Heart right ventricle (tissue), 16 donors: ENCODE measurements at regions not wholly inside any gene's neighbourhood (a gene's known extent, or its start where the extent isn't known, plus 50 kb on each side); places are given as distances from the start of the nearest gene placed in this dataset.

Experiments used
- ATAC-seq, 8 donors: fragments of 200-7000 bp; cut with Tn5 transposase; one replicate each; pipeline ENCODE4 v1.9.1; 2020; ENCODE audit warnings: mild to moderate bottlenecking in 8 of 8, moderate library complexity in 8 of 8, moderate number of reproducible peaks in 1 of 8
- DNase-seq, 2 donors: peaks; one replicate each; pipeline ENCODE4 v3.0.0-alpha.2; 2020
- H3K27ac ChIP-seq, 10 donors: fragments of 200-600 bp; sonication (generic) in 2 of 10; one replicate each; pipeline versions ENCODE4 v1.5.0 to v1.8.0; 2020 to 2022; ENCODE audit warnings: mild to moderate bottlenecking in 3 of 10
- H3K27me3 ChIP-seq, 7 donors: fragments of 200-600 bp; one replicate each; pipeline ENCODE4 v1.8.0; 2021 to 2022; ENCODE audit warnings: mild to moderate bottlenecking in 2 of 7
- H3K36me3 ChIP-seq, 9 donors: fragments of 200-600 bp; sonication (generic) in 1 of 9; one replicate each; pipeline versions ENCODE4 v1.5.0 to v1.8.0; 2020 to 2022; ENCODE audit warnings: mild to moderate bottlenecking in 2 of 9
- H3K4me1 ChIP-seq, 9 donors: fragments of 200-600 bp; sonication (generic) in 1 of 9; one replicate each; pipeline versions ENCODE4 v1.5.0 to v1.8.0; 2020 to 2022; ENCODE audit warnings: mild to moderate bottlenecking in 4 of 9
- H3K4me3 ChIP-seq, 10 donors: fragments of 200-600 bp; sonication (generic) in 2 of 10; one replicate each; pipeline versions ENCODE4 v1.5.0 to v1.8.0; 2020 to 2022; ENCODE audit warnings: mild to moderate bottlenecking in 7 of 10, moderate library complexity in 2 of 10
- H3K9me3 ChIP-seq, 11 donors: fragments of 200-600 bp in 10 of 11; sonication (generic) in 2 of 11; one replicate each; pipeline versions ENCODE4 v1.5.0 to v1.8.0; 2013 to 2022; ENCODE audit warnings: mild to moderate bottlenecking in 2 of 11, control low read depth in 1 of 11, moderate library complexity in 1 of 11
- CTCF ChIP-seq, 9 donors: fragments of 200-600 bp; sonication (generic) in 2 of 9; IDR thresholded peaks; one replicate each; pipeline versions ENCODE4 v1.5.0 to v1.8.0; 2021 to 2022; ENCODE audit warnings: antibody characterized with exemption in 9 of 9, mild to moderate bottlenecking in 5 of 9, moderate library complexity in 1 of 9
- WGBS, 2 donors: extraction: QIAGEN DNeasy Blood & Tissue Kit; methylation state at CpG; one replicate each; pipeline ENCODE4 v1.1.7; 2013; ENCODE audit warnings: inconsistent platforms in 1 of 2; 5-methylcytosine and 5-hydroxymethylcytosine counted together
- intact Hi-C, 10 donors: fragments of 100-400 bp; cut with DNase I; formaldehyde crosslinking; loops; one replicate each; pipeline versions ENCODE4 v1.11.1 to v1.14.2; 2022
- donor health status: Arrhythmogenic right ventricular cardiomyopathy.
- donor health status: ischemic (EF 13 %, LVEDD 7.1; RV severe dilation, severe dysfunction).
- donor health status: healthy with polysubstance abuse.
- donor health status: DM: no; HTN: yes; CAD: no.
- donor health status: DM: no; HTN: no; CAD: no.
- donor health status: ischemic (EF 25% LVEDD 6.9; RV normal size, moderate dysfunction).
- donor health status: ischemic (EF 25% LVEDD 5.7; RV mildly dilated, moderate dysfunction).
- donor health status: healthy.
- donor health status: DM: yes; HTN: yes; CAD: no.
- donor health status: Ischemic cardiomyopathy.
- donor health status: ischemic (EF 35%, LVEDD 5.7; RV mildly dilated, moderate dysfunction).
- donor health status: nonischemic (EF 11% LVEDD 7.7; RV severe dilation, severe dysfunction).
- donor health status: DM: yes; HTN: yes; CAD: no.
- donor health status: PGD.
- donor health status: ischemic (EF 29% LVEDD 5.4; RV normal size, mild dysfunction).
- donor health status: nonischemic (EF 23%, LVEDD 6.1; RV moderate dilation, normal function).

- 78 to 89% methylated on average over 1 of the region's 1 CpG for WGBS, 2 donors
- no peak for DNase-seq
These were observed 145.3 kb upstream of the RHOBTB1 start for GRCh38 chr10:61089251-61089650.

GRCh38 chr10:61084493-61084892 is 140.5 kb upstream of the RHOBTB1 start:
- Histone ChIP-seq H3K9me3 (peaks cover 0 to 14% (median 4%) of the 10 kb centered on the region in 11 donors), H3K4me3 (no peak overlapping the region), H3K27me3 (no peaks in the 10 kb centered on the region), H3K36me3 (no peaks in the 10 kb centered on the region), H3K4me1 (no peaks in the 10 kb centered on the region), H3K27ac (no peak overlapping the region)
- intact Hi-C loops: no loop called here
- no peak for TF ChIP-seq CTCF (IDR thresholded peaks at IDR 0.05)
- no peak for ATAC-seq
- DNase-seq: no peak

More at GRCh38 chr10:61089251-61089650, 145.3 kb upstream of the RHOBTB1 start:
- no peak for ATAC-seq
- Histone ChIP-seq H3K27me3 (no peaks in the 10 kb centered on the region), H3K4me3 (no peak overlapping the region), H3K27ac (no peak overlapping the region), H3K4me1 (no peaks in the 10 kb centered on the region), H3K36me3 (no peaks in the 10 kb centered on the region), H3K9me3 (peaks cover 0 to 9% (median 3%) of the 10 kb centered on the region in 11 donors)
- no peak for TF ChIP-seq CTCF (IDR thresholded peaks at IDR 0.05)
- intact Hi-C loops: no loop called here

DNA sequence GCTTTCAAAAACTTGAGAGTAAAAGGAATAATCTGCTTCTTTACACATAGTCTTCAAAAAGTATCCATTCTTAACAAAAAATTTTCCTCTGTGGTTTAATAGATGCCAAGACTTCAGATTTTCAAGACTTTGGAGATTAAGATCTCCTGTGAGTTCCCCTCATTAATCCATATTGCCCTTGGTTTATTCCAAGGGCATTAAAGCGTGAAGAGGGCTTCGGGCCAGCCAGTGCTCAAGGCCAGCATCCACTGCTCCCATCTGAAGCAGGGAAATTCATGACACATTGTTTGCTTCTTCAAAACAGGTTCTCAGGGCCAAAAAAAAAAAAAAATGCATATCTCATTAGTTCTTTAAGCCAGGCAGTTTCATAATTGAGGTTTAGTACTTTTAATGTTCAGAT is 137.3 kb upstream of the RHOBTB1 start:
- Histone ChIP-seq H3K4me3 (no peak overlapping the region), H3K27me3 (no peaks in the 10 kb centered on the region), H3K27ac (no peak overlapping the region), H3K36me3 (no peaks in the 10 kb centered on the region), H3K4me1 (no peaks in the 10 kb centered on the region), H3K9me3 (peaks cover 0 to 14% (median 4%) of the 10 kb centered on the region in 11 donors)
- intact Hi-C loops: no loop called here
- TF ChIP-seq CTCF (IDR thresholded peaks at IDR 0.05): no peak
- ATAC-seq (no peak), DNase-seq (no peak)
- WGBS, 2 donors: 79 to 83% methylated on average over 2 of the region's 2 CpGs

- Histone ChIP-seq H3K27me3 (no peaks in the 10 kb centered on the region), H3K27ac (no peak overlapping the region), H3K9me3 (peaks cover 0 to 2% (median 0%) of the 10 kb centered on the region in 11 donors), H3K4me3 (no peak overlapping the region), H3K4me1 (no peaks in the 10 kb centered on the region), H3K36me3 (no peaks in the 10 kb centered on the region)
- intact Hi-C loops: no loop called here
- 67 to 71% methylated on average over 3 of the region's 3 CpGs for WGBS, 2 donors
- no peak for ATAC-seq
- DNase-seq: peak in 1 of 2 donors; percentile 4
- TF ChIP-seq CTCF (IDR thresholded peaks at IDR 0.05): no peak
These were observed 134.7 kb upstream of the RHOBTB1 start for GRCh38 chr10:61078542-61079275.
